Sigmoid colon (tissue), 4 donors: ENCODE measurements at regions not wholly inside any gene's neighbourhood (a gene's known extent, or its start where the extent isn't known, plus 50 kb on each side); places are given as distances from the start of the nearest gene placed in this dataset.

Experiments
- CTCF ChIP-seq, 4 experiments: fragments of 450-650 bp in 3 of 4; fragments of 200-600 bp in 1 of 4; IDR thresholded peaks; one replicate each; pipeline ENCODE4 v1.5.1; 2016 to 2019; ENCODE audit warnings: antibody characterized with exemption in 4 of 4, mild to moderate bottlenecking in 3 of 4, moderate library complexity in 2 of 4
- EP300 ChIP-seq, 4 donors: sonication (generic); formaldehyde crosslinking; IDR thresholded peaks; one replicate each; pipeline ENCODE4 v1.6.1; 2017; ENCODE audit warnings: antibody characterized with exemption in 4 of 4
- POLR2A ChIP-seq, 2 donors: fragments of 450-650 bp; IDR thresholded peaks; one replicate each; pipeline ENCODE4 v1.6.1; 2016; ENCODE audit warnings: antibody characterized with exemption in 2 of 2, mild to moderate bottlenecking in 2 of 2, moderate library complexity in 2 of 2
- POLR2AphosphoS5 ChIP-seq, 4 donors: sonication (generic); formaldehyde crosslinking; IDR thresholded peaks; one replicate each; pipeline ENCODE4 v1.6.1; 2017; ENCODE audit warnings: antibody characterized with exemption in 4 of 4

GRCh38 chr1:168792142-168792541 lies 63.1 kb upstream of the DPT start:
- TF ChIP-seq POLR2A (IDR thresholded peaks at IDR 0.05) (no peak), CTCF (IDR thresholded peaks at IDR 0.05) (no peak), POLR2AphosphoS5 (IDR thresholded peaks at IDR 0.05) (no peak), EP300 (IDR thresholded peaks at IDR 0.05) (no peak)
